OCI-LY7 (cell line): ENCODE measurements at regions not wholly inside any gene's neighbourhood (a gene's known extent, or its start where the extent isn't known, plus 50 kb on each side); places are given as distances from the start of the nearest gene placed in this dataset.

ENCODE experiments used
- EZH2phosphoT487 ChIP-seq: fragments of 200-600 bp; sonication (generic); IDR thresholded peaks from 2 replicates; pipeline ENCODE4 v1.6.1; 2018; ENCODE audit warnings: low read depth, borderline replicate concordance, mild to moderate bottlenecking, mixed run types, antibody characterized with exemption, low read length, moderate library complexity, mixed read lengths
- TF ChIP-seq, protein P1 (sequence below): fragments of 200-600 bp; sonication (generic); conservative IDR thresholded peaks from 2 replicates; pipeline ENCODE4 v1.5.1; 2014; ENCODE audit warnings: mild to moderate bottlenecking, antibody characterized with exemption, low read length, moderate library complexity, mixed read lengths

DNA sequence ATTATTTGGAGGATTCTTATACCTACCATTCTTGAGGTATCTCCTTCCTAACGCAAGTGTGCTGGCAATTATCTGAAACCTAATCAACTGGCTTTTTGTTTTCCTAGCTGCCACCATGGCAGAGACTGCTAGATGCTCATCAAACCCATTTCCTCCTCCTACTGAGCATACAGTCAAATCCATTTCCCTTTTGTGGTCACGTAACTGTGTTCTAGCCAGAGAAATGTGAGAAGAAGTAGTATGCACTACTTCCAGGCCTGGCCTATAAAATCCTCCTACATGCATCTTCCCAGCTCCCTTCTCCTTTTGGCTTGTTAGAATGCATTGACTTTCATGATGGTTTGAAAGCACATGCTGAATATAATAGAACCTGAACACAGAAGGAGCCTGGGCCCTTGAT, 494.1 kb upstream of the MEIS1 start:
- TF ChIP-seq, protein P1, sequence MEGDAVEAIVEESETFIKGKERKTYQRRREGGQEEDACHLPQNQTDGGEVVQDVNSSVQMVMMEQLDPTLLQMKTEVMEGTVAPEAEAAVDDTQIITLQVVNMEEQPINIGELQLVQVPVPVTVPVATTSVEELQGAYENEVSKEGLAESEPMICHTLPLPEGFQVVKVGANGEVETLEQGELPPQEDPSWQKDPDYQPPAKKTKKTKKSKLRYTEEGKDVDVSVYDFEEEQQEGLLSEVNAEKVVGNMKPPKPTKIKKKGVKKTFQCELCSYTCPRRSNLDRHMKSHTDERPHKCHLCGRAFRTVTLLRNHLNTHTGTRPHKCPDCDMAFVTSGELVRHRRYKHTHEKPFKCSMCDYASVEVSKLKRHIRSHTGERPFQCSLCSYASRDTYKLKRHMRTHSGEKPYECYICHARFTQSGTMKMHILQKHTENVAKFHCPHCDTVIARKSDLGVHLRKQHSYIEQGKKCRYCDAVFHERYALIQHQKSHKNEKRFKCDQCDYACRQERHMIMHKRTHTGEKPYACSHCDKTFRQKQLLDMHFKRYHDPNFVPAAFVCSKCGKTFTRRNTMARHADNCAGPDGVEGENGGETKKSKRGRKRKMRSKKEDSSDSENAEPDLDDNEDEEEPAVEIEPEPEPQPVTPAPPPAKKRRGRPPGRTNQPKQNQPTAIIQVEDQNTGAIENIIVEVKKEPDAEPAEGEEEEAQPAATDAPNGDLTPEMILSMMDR = no peak
- no peak for TF ChIP-seq EZH2phosphoT487
